Liver (tissue), 7 donors: ENCODE measurements at regions not wholly inside any gene's neighbourhood (a gene's known extent, or its start where the extent isn't known, plus 50 kb on each side); places are given as distances from the start of the nearest gene placed in this dataset.
A peak's percentile ranks its signal among the peaks of the same experiment; 100 is the strongest.
"Not testable (repeated sequence)": the region's sequence is repeated elsewhere in the genome, so short reads cannot be mapped to it uniquely, and the experiment has no call there.

Experiments used
- DNase-seq: peaks from one replicate; pipeline ENCODE4 v3.0.0-alpha.2; 2017; ENCODE audit warnings: low spot score
- H3K27ac ChIP-seq, 2 donors: one replicate each; pipeline ENCODE4 v1.7.0; 2013; ENCODE audit warnings: inconsistent platforms in 2 of 2, low read length in 2 of 2, control low read depth in 1 of 2, low read depth in 1 of 2, mild to moderate bottlenecking in 1 of 2
- H3K27me3 ChIP-seq, 4 donors: one replicate each; pipeline versions ENCODE4 v1.6.1 to v1.7.0; 2013; ENCODE audit warnings: low read length in 3 of 4, inconsistent platforms in 1 of 4, mild to moderate bottlenecking in 1 of 4, moderate library complexity in 1 of 4; ENCODE audit not compliant: control insufficient read depth in 4 of 4, insufficient read depth in 4 of 4
- H3K36me3 ChIP-seq, 4 donors: one replicate each; pipeline versions ENCODE4 v1.6.1 to v1.7.0; 2013; ENCODE audit warnings: low read length in 3 of 4, mild to moderate bottlenecking in 3 of 4, low read depth in 1 of 4, moderate library complexity in 1 of 4; ENCODE audit not compliant: control insufficient read depth in 4 of 4, insufficient read depth in 3 of 4
- H3K4me1 ChIP-seq, 4 donors: one replicate each; pipeline versions ENCODE4 v1.6.1 to v1.7.0; 2013; ENCODE audit warnings: low read length in 3 of 4, mild to moderate bottlenecking in 3 of 4, moderate library complexity in 1 of 4; ENCODE audit not compliant: control insufficient read depth in 4 of 4, insufficient read depth in 4 of 4
- H3K4me3 ChIP-seq, 3 donors: one replicate each; pipeline versions ENCODE4 v1.6.1 to v1.7.0; 2013; ENCODE audit warnings: low read length in 3 of 3, control low read depth in 1 of 3, low read depth in 1 of 3, mild to moderate bottlenecking in 1 of 3
- H3K9ac ChIP-seq, 2 donors: one replicate each; pipeline ENCODE4 v1.7.0; 2013; ENCODE audit warnings: low read length in 2 of 2, mild to moderate bottlenecking in 2 of 2, moderate library complexity in 2 of 2, control low read depth in 1 of 2, low read depth in 1 of 2
- H3K9me3 ChIP-seq, 4 donors: one replicate each; pipeline versions ENCODE4 v1.6.1 to v1.7.0; 2013; ENCODE audit warnings: low read length in 3 of 4; ENCODE audit not compliant: control insufficient read depth in 4 of 4
- FOXA2 ChIP-seq: IDR thresholded peaks from 2 replicates; pipeline ENCODE4 v1.6.1; 2016; ENCODE audit warnings: antibody characterized with exemption
- GABPA ChIP-seq, 2 donors: IDR thresholded peaks in 1 of 2; conservative IDR thresholded peaks in 1 of 2; 2 replicates each; pipeline ENCODE4 v1.6.1; 2016; ENCODE audit warnings: antibody characterized with exemption in 2 of 2, mild to moderate bottlenecking in 1 of 2, moderate library complexity in 1 of 2
- NR2F2 ChIP-seq: IDR thresholded peaks from 2 replicates; pipeline ENCODE4 v1.6.1; 2016; ENCODE audit warnings: antibody characterized with exemption
- RAD21 ChIP-seq, 2 donors: IDR thresholded peaks; 2 replicates each; pipeline ENCODE4 v1.6.1; 2016; ENCODE audit warnings: antibody characterized with exemption in 2 of 2, mild to moderate bottlenecking in 2 of 2
- SP1 ChIP-seq: IDR thresholded peaks from 2 replicates; pipeline ENCODE4 v1.6.1; 2018; ENCODE audit warnings: antibody characterized with exemption, mild to moderate bottlenecking
- YY1 ChIP-seq: IDR thresholded peaks from 2 replicates; pipeline ENCODE4 v1.6.1; 2016; ENCODE audit warnings: antibody characterized with exemption, mild to moderate bottlenecking
- WGBS: extraction: QIAGEN DNeasy Blood & Tissue Kit; methylation state at CpG from one replicate; pipeline ENCODE4 v1.1.7; 2013; 5-methylcytosine and 5-hydroxymethylcytosine counted together
- TF ChIP-seq, protein P1 (sequence below): IDR thresholded peaks from 2 replicates; pipeline ENCODE4 v1.6.1; 2016; ENCODE audit warnings: antibody characterized with exemption
- TF ChIP-seq, protein P2 (sequence below): IDR thresholded peaks from 2 replicates; pipeline ENCODE4 v1.6.1; 2016; ENCODE audit warnings: antibody characterized with exemption, mild to moderate bottlenecking
- donor health status: healthy.
- donor health status: healthy.
- donor health status: healthy.
- donor health status: healthy.

DNA sequence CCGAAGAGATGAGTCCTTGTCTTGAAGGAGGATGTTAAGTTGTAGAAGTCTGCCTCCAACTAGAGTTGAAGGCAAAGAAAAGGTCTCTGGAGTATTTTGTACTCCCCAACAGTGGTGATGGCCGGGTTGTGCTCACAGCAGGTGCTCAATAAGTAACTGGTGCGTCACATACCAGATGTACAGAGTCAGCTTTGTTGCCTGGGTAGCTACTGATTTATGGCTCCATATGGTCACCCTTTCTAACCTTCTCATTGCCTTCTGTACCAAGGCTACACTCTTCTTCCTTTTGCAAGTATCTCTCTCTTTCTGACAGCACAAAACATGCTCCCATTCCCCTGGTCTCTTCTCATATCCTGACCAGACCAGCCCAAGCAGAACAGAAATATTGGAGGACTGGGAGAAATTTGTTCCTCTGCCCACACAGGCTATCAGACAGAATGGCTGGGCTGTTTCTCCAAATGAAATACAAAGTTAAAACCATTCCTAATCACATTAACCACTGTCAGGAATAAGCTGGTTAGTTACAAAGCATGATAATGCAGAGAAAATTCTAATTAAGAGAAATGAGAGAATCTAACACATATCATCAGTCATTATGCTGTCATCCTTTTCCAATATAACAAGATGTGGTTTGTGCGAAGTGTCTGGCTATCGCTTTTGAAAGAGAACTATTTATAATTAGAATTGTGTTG is 150.1 kb upstream of the LRRN1 start:
- Histone ChIP-seq H3K9me3 (no peaks in the 10 kb centered on the region), H3K4me3 (no peak overlapping the region), H3K36me3 (no peaks in the 10 kb centered on the region), H3K27me3 (no peaks in the 10 kb centered on the region), H3K4me1 (no peaks in the 10 kb centered on the region), H3K9ac (no peak overlapping the region), H3K27ac (no peak overlapping the region)
- no peak for DNase-seq
- 91% methylated on average over 5 of the region's 5 CpGs for WGBS
- TF ChIP-seq FOXA2, result no peak

DNA sequence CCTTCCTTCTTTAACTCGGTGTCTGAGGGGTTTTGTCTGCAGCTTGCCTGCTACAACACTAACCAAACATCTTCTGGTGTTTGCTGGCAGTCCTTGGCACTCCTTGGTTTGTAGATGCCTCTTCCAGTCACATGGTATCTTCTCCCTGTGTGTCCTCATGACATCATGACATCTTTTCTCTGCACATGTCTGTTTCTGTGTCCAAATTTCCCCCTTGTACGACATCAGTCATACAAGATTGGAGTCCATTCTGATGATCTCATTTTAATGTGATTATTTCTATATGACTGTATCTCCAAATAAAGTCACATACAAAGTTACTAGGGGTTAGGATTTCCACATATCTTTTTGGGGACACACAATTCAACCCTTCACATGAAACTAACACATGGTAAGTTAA is 152.3 kb upstream of the LRRN1 start:
- no peak overlapping the region for H3K27ac ChIP-seq
- no peak overlapping the region for H3K9ac ChIP-seq
- no peak for DNase-seq
- H3K4me1 ChIP-seq, result no peaks in the 10 kb centered on the region
- H3K36me3 ChIP-seq, result no peaks in the 10 kb centered on the region
- H3K27me3 ChIP-seq, result no peaks in the 10 kb centered on the region
- no peaks in the 10 kb centered on the region for H3K9me3 ChIP-seq
- no peak overlapping the region for H3K4me3 ChIP-seq
- TF ChIP-seq, protein P1, sequence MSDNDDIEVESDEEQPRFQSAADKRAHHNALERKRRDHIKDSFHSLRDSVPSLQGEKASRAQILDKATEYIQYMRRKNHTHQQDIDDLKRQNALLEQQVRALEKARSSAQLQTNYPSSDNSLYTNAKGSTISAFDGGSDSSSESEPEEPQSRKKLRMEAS, result no peak
- no peak for TF ChIP-seq RAD21 (IDR thresholded peaks at IDR 0.05)
- TF ChIP-seq YY1, result no peak
- 65% methylated on average over 2 of the region's 2 CpGs for WGBS

DNA sequence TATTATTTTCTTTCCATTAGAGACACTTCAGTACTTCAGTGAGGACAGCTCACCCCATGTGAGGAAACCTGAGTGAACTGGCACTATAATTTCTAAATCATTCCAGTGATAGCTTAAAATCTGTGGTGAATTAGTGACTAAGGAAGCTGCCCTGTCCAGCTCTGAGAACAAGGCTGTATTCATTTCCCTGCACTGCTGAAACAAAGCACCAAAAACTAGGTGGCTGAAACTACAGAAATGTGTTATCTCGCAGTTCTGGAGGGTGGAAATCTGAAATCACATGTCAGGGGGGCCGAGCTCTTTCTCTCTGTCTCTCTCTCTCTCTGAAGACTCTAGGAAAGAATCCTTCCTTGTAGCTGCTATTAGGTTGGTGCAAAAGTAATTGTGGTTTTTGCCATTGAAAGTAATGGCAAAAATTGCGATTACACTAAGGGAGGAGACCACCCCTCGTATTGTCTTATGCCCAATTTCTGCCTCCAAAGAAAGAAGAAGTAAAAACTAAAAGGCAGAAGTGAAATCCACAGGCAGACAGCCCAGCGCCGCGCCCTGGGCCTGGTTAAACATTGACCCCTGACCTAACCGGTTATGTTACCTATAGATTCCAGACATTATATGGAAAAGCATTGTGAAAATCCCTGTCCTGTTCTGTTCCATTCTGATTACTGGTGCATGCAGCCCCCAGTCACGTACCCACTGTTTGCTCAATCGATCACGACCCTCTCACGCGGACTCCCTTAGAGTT is 153.0 kb upstream of the LRRN1 start:
- TF ChIP-seq, protein P2, sequence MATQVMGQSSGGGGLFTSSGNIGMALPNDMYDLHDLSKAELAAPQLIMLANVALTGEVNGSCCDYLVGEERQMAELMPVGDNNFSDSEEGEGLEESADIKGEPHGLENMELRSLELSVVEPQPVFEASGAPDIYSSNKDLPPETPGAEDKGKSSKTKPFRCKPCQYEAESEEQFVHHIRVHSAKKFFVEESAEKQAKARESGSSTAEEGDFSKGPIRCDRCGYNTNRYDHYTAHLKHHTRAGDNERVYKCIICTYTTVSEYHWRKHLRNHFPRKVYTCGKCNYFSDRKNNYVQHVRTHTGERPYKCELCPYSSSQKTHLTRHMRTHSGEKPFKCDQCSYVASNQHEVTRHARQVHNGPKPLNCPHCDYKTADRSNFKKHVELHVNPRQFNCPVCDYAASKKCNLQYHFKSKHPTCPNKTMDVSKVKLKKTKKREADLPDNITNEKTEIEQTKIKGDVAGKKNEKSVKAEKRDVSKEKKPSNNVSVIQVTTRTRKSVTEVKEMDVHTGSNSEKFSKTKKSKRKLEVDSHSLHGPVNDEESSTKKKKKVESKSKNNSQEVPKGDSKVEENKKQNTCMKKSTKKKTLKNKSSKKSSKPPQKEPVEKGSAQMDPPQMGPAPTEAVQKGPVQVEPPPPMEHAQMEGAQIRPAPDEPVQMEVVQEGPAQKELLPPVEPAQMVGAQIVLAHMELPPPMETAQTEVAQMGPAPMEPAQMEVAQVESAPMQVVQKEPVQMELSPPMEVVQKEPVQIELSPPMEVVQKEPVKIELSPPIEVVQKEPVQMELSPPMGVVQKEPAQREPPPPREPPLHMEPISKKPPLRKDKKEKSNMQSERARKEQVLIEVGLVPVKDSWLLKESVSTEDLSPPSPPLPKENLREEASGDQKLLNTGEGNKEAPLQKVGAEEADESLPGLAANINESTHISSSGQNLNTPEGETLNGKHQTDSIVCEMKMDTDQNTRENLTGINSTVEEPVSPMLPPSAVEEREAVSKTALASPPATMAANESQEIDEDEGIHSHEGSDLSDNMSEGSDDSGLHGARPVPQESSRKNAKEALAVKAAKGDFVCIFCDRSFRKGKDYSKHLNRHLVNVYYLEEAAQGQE, result peak; percentile 85
- H3K27ac ChIP-seq, H3K9me3 ChIP-seq, H3K4me3 ChIP-seq, H3K4me1 ChIP-seq, H3K9ac ChIP-seq, H3K27me3 ChIP-seq, DNase-seq, H3K36me3 ChIP-seq: not testable (repeated sequence)
- 72% methylated on average over 13 of the region's 13 CpGs for WGBS

DNA sequence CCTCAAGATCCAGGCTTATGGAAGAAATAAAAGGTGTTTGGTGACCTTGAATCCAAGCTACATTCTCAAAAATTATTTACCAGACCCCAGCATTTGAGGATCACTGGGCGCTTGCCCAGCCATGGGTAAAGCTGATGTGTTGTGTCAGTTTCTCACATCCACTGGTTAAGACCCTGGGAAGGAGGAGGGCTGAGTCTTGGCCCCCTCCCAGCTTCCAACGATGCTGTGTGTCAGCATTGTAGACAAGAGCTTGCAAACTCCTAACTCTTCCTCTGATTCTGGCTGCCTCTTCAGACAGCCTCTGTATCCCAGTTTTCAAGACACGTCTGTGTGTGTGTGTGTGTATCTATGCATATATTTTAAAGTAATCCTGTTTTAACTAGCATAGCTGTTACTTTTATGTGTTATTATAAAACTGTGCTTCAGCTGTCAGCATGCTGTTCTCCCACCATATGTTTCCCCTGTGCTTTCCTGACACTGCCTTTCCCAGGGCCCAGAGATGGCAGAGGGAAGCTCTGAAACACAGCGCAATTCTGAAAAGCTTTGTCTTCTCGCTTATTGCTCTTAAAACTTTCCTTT is 157.3 kb upstream of the LRRN1 start:
- no peaks in the 10 kb centered on the region for H3K4me1 ChIP-seq
- no peaks in the 10 kb centered on the region for H3K36me3 ChIP-seq
- no peak for DNase-seq
- H3K9me3 ChIP-seq, result no peaks in the 10 kb centered on the region
- H3K27me3 ChIP-seq, result no peaks in the 10 kb centered on the region
- no peak overlapping the region for H3K27ac ChIP-seq
- no peak for TF ChIP-seq NR2F2
- no peak for TF ChIP-seq GABPA (IDR thresholded peaks at IDR 0.05 in 1 of 2, conservative IDR thresholded peaks at IDR 0.05 in 1 of 2)
- no peak for TF ChIP-seq SP1
- TF ChIP-seq, protein P1, result no peak
- H3K4me3 ChIP-seq, result no peak overlapping the region
- 80% methylated on average over 5 of the region's 5 CpGs for WGBS
- no peak overlapping the region for H3K9ac ChIP-seq
